ENCODE measurements at regions not wholly inside any gene's neighbourhood (a gene's known extent, or its start where the extent isn't known, plus 50 kb on each side); places are given as distances from the start of the nearest gene placed in this dataset.

GRCh38 chr6:21898107-21898796 is 304.7 kb downstream of the SOX4 start:
- Histone ChIP-seq H3K9ac (replicated peaks; ENCODE audit: extremely low read depth, insufficient read depth, low read length) (no peak overlapping the region), H2AFZ (ENCODE audit: low read depth, low read length) (no peak overlapping the region), H3K9me1 (replicated peaks; ENCODE audit: control insufficient read depth, extremely low read depth, insufficient read depth, low read length) (no peaks in the 10 kb centered on the region), H3K27me3 (ENCODE audit: control insufficient read depth in 2 of 2, insufficient read depth in 2 of 2, low read length in 2 of 2) (no peaks in the 10 kb centered on the region), H3K4me1 (ENCODE audit: control insufficient read depth, extremely low read depth, insufficient read depth, low read length) (peaks cover 2% of the 10 kb centered on the region), H3K4me3 (replicated peaks in 1 of 3; ENCODE audit: insufficient read depth in 1 of 3, low read depth in 1 of 3, low read length in 3 of 3) (no peak overlapping the region), H3K27ac (ENCODE audit: insufficient read depth, low read depth, low read length) (no peak overlapping the region), H3K36me3 (ENCODE audit: control insufficient read depth in 2 of 2, extremely low read depth in 1 of 2, insufficient read depth in 2 of 2, low read length in 2 of 2) (no peaks in the 10 kb centered on the region), H3K79me2 (ENCODE audit: control insufficient read depth, insufficient read depth, low read length) (no peaks in the 10 kb centered on the region), H3K9me3 (replicated peaks; ENCODE audit: control insufficient read depth, insufficient read depth, low read length) (no peaks in the 10 kb centered on the region), H4K20me1 (replicated peaks; ENCODE audit: control insufficient read depth, extremely low read depth, insufficient read depth, low read length) (no peaks in the 10 kb centered on the region), H3K4me2 (ENCODE audit: insufficient read depth, low read length) (no peak overlapping the region)
- BruUV-seq (replicated peaks), result no TSS peak
- FAIRE-seq, result no peak
- no peak for DNase-seq (ENCODE audit: low read depth, low spot score)
- ChIA-PET POLR2A (no interaction called here), CTCF (interaction anchor here (1.3 kb wide), 1 partner anchor 7 kb away, joined by 3 read pairs; no protein-coding TSS in a partner anchor)
- intact Hi-C loops (cut with micrococcal nuclease) (no loop called here), dilution Hi-C loops (cut with MboI; ENCODE audit: extremely low pct_ligation_motif_present, low sequenced_read_pairs) (no loop called here)
- TF ChIP-seq, protein P1, sequence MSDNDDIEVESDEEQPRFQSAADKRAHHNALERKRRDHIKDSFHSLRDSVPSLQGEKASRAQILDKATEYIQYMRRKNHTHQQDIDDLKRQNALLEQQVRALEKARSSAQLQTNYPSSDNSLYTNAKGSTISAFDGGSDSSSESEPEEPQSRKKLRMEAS (IDR thresholded peaks at IDR 0.05; ENCODE audit: insufficient read depth, insufficient read length), result no peak
- TF ChIP-seq GATA2 (IDR thresholded peaks at IDR 0.05; ENCODE audit: insufficient read depth, insufficient read length, low read depth, low read length) (no peak), POLR2A (IDR thresholded peaks at IDR 0.05; ENCODE audit: low read depth, low read length) (no peak)

DNA sequence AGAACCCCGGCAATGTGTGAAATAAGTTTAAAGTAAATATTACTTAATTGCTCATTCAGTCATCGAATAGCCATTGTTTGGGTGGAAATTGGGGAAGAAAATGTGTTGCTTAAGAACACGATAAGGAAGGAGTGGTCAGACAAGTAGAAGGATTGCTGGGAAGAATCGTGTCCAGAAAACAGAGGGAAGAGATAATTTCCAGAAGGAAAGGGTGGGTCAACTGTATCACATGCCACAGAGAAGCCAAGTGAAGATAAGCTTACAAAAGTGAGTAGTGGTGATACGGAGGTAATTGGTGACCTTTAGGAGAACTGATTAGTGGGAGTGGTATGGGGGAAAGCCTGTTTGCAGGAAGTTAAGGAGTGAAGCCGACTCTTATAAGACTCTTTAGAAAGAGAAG is 306.2 kb downstream of the SOX4 start:
- H3K36me3 ChIP-seq (ENCODE audit: control insufficient read depth in 2 of 2, extremely low read depth in 1 of 2, insufficient read depth in 2 of 2, low read length in 2 of 2), result no peaks in the 10 kb centered on the region
- H2AFZ ChIP-seq (ENCODE audit: low read depth, low read length), result peak overlapping the region; percentile 15
- H3K27ac ChIP-seq (ENCODE audit: insufficient read depth, low read depth, low read length), result no peak overlapping the region
- POLR2A ChIA-PET, result no interaction called here
- dilution Hi-C loops (cut with MboI; ENCODE audit: extremely low pct_ligation_motif_present, low sequenced_read_pairs), result no loop called here
- CTCF ChIA-PET, result no interaction called here
- H3K9ac ChIP-seq (replicated peaks; ENCODE audit: extremely low read depth, insufficient read depth, low read length), result no peak overlapping the region
- H3K4me2 ChIP-seq (ENCODE audit: insufficient read depth, low read length), result no peak overlapping the region
- FAIRE-seq (no peak), DNase-seq (ENCODE audit: low read depth, low spot score) (peak; percentile 28)
- intact Hi-C loops (cut with micrococcal nuclease), result no loop called here
- no peaks in the 10 kb centered on the region for H3K9me3 ChIP-seq (replicated peaks; ENCODE audit: control insufficient read depth, insufficient read depth, low read length)
- H3K27me3 ChIP-seq (ENCODE audit: control insufficient read depth in 2 of 2, insufficient read depth in 2 of 2, low read length in 2 of 2), result no peaks in the 10 kb centered on the region
- no peak for TF ChIP-seq POLR2AphosphoS5 (IDR thresholded peaks at IDR 0.05; ENCODE audit: insufficient read depth, low read depth, low read length)
- TF ChIP-seq POLR2A (IDR thresholded peaks at IDR 0.05; ENCODE audit: low read depth, low read length), result no peak
- TF ChIP-seq JUN (IDR thresholded peaks at IDR 0.05; ENCODE audit: borderline replicate concordance, insufficient read depth, insufficient read length, low read depth), result no peak
- TF ChIP-seq FOS (IDR thresholded peaks at IDR 0.05; ENCODE audit: borderline replicate concordance, insufficient read depth, low read length), result no peak
- TF ChIP-seq EZH2 (IDR thresholded peaks at IDR 0.05; ENCODE audit: borderline replicate concordance, low read depth, low read length, severe bottlenecking), result no peak
- no peak for TF ChIP-seq MYC (IDR thresholded peaks at IDR 0.05; ENCODE audit: low read depth, low read length)
- TF ChIP-seq CTCF (IDR thresholded peaks at IDR 0.05; ENCODE audit: extremely low read depth in 1 of 2, insufficient read depth in 1 of 2, low read depth in 1 of 2, low read length in 2 of 2), result no peak
- no peak for TF ChIP-seq GATA2 (IDR thresholded peaks at IDR 0.05; ENCODE audit: insufficient read depth, insufficient read length, low read depth, low read length)
- TF ChIP-seq, protein P1 (IDR thresholded peaks at IDR 0.05; ENCODE audit: insufficient read depth, insufficient read length), result no peak
- no peaks in the 10 kb centered on the region for H3K79me2 ChIP-seq (ENCODE audit: control insufficient read depth, insufficient read depth, low read length)
- H3K4me3 ChIP-seq (replicated peaks in 1 of 3; ENCODE audit: insufficient read depth in 1 of 3, low read depth in 1 of 3, low read length in 3 of 3), result no peak overlapping the region
- no peaks in the 10 kb centered on the region for H4K20me1 ChIP-seq (replicated peaks; ENCODE audit: control insufficient read depth, extremely low read depth, insufficient read depth, low read length)
- no peaks in the 10 kb centered on the region for H3K9me1 ChIP-seq (replicated peaks; ENCODE audit: control insufficient read depth, extremely low read depth, insufficient read depth, low read length)
- BruUV-seq (replicated peaks), result no TSS peak
- peaks cover 2% of the 10 kb centered on the region for H3K4me1 ChIP-seq (ENCODE audit: control insufficient read depth, extremely low read depth, insufficient read depth, low read length)

Measured in endothelial cell of umbilical vein (primary cell).